Liver (tissue), 8 donors: ENCODE measurements at regions not wholly inside any gene's neighbourhood (a gene's known extent, or its start where the extent isn't known, plus 50 kb on each side); places are given as distances from the start of the nearest gene placed in this dataset.

Experiments
- DNase-seq: peaks from one replicate; pipeline ENCODE4 v3.0.0-alpha.2; 2017; ENCODE audit warnings: low spot score
- H3K27ac ChIP-seq, 2 donors: one replicate each; pipeline ENCODE4 v1.7.0; 2013; ENCODE audit warnings: inconsistent platforms in 2 of 2, low read length in 2 of 2, control low read depth in 1 of 2, low read depth in 1 of 2, mild to moderate bottlenecking in 1 of 2
- H3K27me3 ChIP-seq, 4 donors: one replicate each; pipeline versions ENCODE4 v1.6.1 to v1.7.0; 2013; ENCODE audit warnings: low read length in 3 of 4, inconsistent platforms in 1 of 4, mild to moderate bottlenecking in 1 of 4, moderate library complexity in 1 of 4; ENCODE audit not compliant: control insufficient read depth in 4 of 4, insufficient read depth in 4 of 4
- H3K36me3 ChIP-seq, 4 donors: one replicate each; pipeline versions ENCODE4 v1.6.1 to v1.7.0; 2013; ENCODE audit warnings: low read length in 3 of 4, mild to moderate bottlenecking in 3 of 4, low read depth in 1 of 4, moderate library complexity in 1 of 4; ENCODE audit not compliant: control insufficient read depth in 4 of 4, insufficient read depth in 3 of 4
- H3K4me1 ChIP-seq, 4 donors: one replicate each; pipeline versions ENCODE4 v1.6.1 to v1.7.0; 2013; ENCODE audit warnings: low read length in 3 of 4, mild to moderate bottlenecking in 3 of 4, moderate library complexity in 1 of 4; ENCODE audit not compliant: control insufficient read depth in 4 of 4, insufficient read depth in 4 of 4
- H3K4me3 ChIP-seq, 3 donors: one replicate each; pipeline versions ENCODE4 v1.6.1 to v1.7.0; 2013; ENCODE audit warnings: low read length in 3 of 3, control low read depth in 1 of 3, low read depth in 1 of 3, mild to moderate bottlenecking in 1 of 3
- H3K9ac ChIP-seq, 2 donors: one replicate each; pipeline ENCODE4 v1.7.0; 2013; ENCODE audit warnings: low read length in 2 of 2, mild to moderate bottlenecking in 2 of 2, moderate library complexity in 2 of 2, control low read depth in 1 of 2, low read depth in 1 of 2
- H3K9me3 ChIP-seq, 4 donors: one replicate each; pipeline versions ENCODE4 v1.6.1 to v1.7.0; 2013; ENCODE audit warnings: low read length in 3 of 4; ENCODE audit not compliant: control insufficient read depth in 4 of 4
- ATF3 ChIP-seq: IDR thresholded peaks from 2 replicates; pipeline ENCODE4 v1.6.1; 2016; ENCODE audit warnings: antibody characterized with exemption
- CTCF ChIP-seq: fragments of 150-350 bp; IDR thresholded peaks from 2 replicates; pipeline ENCODE4 v1.5.1; 2017; ENCODE audit warnings: improper control_type of control experiment, low read depth, low read length; ENCODE audit not compliant: missing input control
- EGR1 ChIP-seq, 2 donors: IDR thresholded peaks; 2 replicates each; pipeline ENCODE4 v1.6.1; 2016 to 2018; ENCODE audit warnings: antibody characterized with exemption in 2 of 2, low read depth in 2 of 2
- FOXA1 ChIP-seq: IDR thresholded peaks from 2 replicates; pipeline ENCODE4 v1.6.1; 2016; ENCODE audit warnings: antibody characterized with exemption
- FOXA2 ChIP-seq: IDR thresholded peaks from 2 replicates; pipeline ENCODE4 v1.6.1; 2016; ENCODE audit warnings: antibody characterized with exemption
- GABPA ChIP-seq, 2 donors: IDR thresholded peaks in 1 of 2; conservative IDR thresholded peaks in 1 of 2; 2 replicates each; pipeline ENCODE4 v1.6.1; 2016; ENCODE audit warnings: antibody characterized with exemption in 2 of 2, mild to moderate bottlenecking in 1 of 2, moderate library complexity in 1 of 2
- HNF4G ChIP-seq: IDR thresholded peaks from 2 replicates; pipeline ENCODE4 v1.6.1; 2016; ENCODE audit warnings: antibody characterized with exemption
- JUND ChIP-seq, 2 donors: IDR thresholded peaks; 2 replicates each; pipeline ENCODE4 v1.6.1; 2016; ENCODE audit warnings: antibody characterized with exemption in 2 of 2
- MAX ChIP-seq: IDR thresholded peaks from 2 replicates; pipeline ENCODE4 v1.6.1; 2016; ENCODE audit warnings: antibody characterized with exemption
- NR2F2 ChIP-seq: IDR thresholded peaks from 2 replicates; pipeline ENCODE4 v1.6.1; 2016; ENCODE audit warnings: antibody characterized with exemption
- RAD21 ChIP-seq, 2 donors: IDR thresholded peaks; 2 replicates each; pipeline ENCODE4 v1.6.1; 2016; ENCODE audit warnings: antibody characterized with exemption in 2 of 2, mild to moderate bottlenecking in 2 of 2
- RXRA ChIP-seq, 2 donors: IDR thresholded peaks; 2 replicates each; pipeline ENCODE4 v1.6.1; 2017 to 2018; ENCODE audit warnings: antibody characterized with exemption in 2 of 2, mild to moderate bottlenecking in 1 of 2
- SP1 ChIP-seq: IDR thresholded peaks from 2 replicates; pipeline ENCODE4 v1.6.1; 2018; ENCODE audit warnings: antibody characterized with exemption, mild to moderate bottlenecking
- TAF1 ChIP-seq: conservative IDR thresholded peaks from 2 replicates; pipeline ENCODE4 v1.6.1; 2016; ENCODE audit warnings: antibody characterized with exemption, mild to moderate bottlenecking
- YY1 ChIP-seq: IDR thresholded peaks from 2 replicates; pipeline ENCODE4 v1.6.1; 2016; ENCODE audit warnings: antibody characterized with exemption, mild to moderate bottlenecking
- ZBTB33 ChIP-seq: IDR thresholded peaks from 2 replicates; pipeline ENCODE4 v1.6.1; 2016; ENCODE audit warnings: antibody characterized with exemption
- WGBS: extraction: QIAGEN DNeasy Blood & Tissue Kit; methylation state at CpG from one replicate; pipeline ENCODE4 v1.1.7; 2013; 5-methylcytosine and 5-hydroxymethylcytosine counted together
- donor health status: healthy.
- donor health status: healthy.
- donor health status: healthy.
- donor health status: healthy.
- donor health status: healthy.

GRCh38 chr2:144660518-144661316, 140.8 kb upstream of the ZEB2 start:
- DNase-seq, result no peak

GRCh38 chr2:144659731-144660275, 139.9 kb upstream of the ZEB2 start:
- H3K27ac ChIP-seq, result no peak overlapping the region
- H3K27me3 ChIP-seq, result no peaks in the 10 kb centered on the region
- no peak overlapping the region for H3K4me3 ChIP-seq
- no peak overlapping the region for H3K9ac ChIP-seq
- 86% methylated on average over 10 of the region's 10 CpGs for WGBS
- TF ChIP-seq CTCF (no peak), RAD21 (IDR thresholded peaks at IDR 0.05) (no peak), FOXA1 (no peak), HNF4G (no peak), EGR1 (IDR thresholded peaks at IDR 0.05; ENCODE audit: low read depth in 2 of 2) (no peak), YY1 (no peak), ZBTB33 (no peak), NR2F2 (no peak)
- no peak for DNase-seq
- no peaks in the 10 kb centered on the region for H3K36me3 ChIP-seq
- no peaks in the 10 kb centered on the region for H3K4me1 ChIP-seq
- H3K9me3 ChIP-seq, result no peaks in the 10 kb centered on the region

More at GRCh38 chr2:144660518-144661316, 140.8 kb upstream of the ZEB2 start:
- no peaks in the 10 kb centered on the region for H3K9me3 ChIP-seq
- peak overlapping the region in 1 of 2 donors; percentile 35 for H3K27ac ChIP-seq
- no peak for TF ChIP-seq SP1
- no peak for TF ChIP-seq CTCF
- TF ChIP-seq YY1, result no peak
- TF ChIP-seq ZBTB33, result no peak
- no peak for TF ChIP-seq TAF1
- no peak for TF ChIP-seq MAX
- no peak for TF ChIP-seq RAD21 (IDR thresholded peaks at IDR 0.05)
- no peak for TF ChIP-seq JUND (IDR thresholded peaks at IDR 0.05)
- no peak for TF ChIP-seq RXRA (IDR thresholded peaks at IDR 0.05)
- TF ChIP-seq ATF3, result no peak
- no peak for TF ChIP-seq GABPA (IDR thresholded peaks at IDR 0.05 in 1 of 2, conservative IDR thresholded peaks at IDR 0.05 in 1 of 2)
- TF ChIP-seq FOXA2, result no peak
- TF ChIP-seq FOXA1, result no peak
- TF ChIP-seq HNF4G, result no peak
- TF ChIP-seq NR2F2, result no peak
- no peak for TF ChIP-seq EGR1 (IDR thresholded peaks at IDR 0.05; ENCODE audit: low read depth in 2 of 2)
- H3K36me3 ChIP-seq, result no peaks in the 10 kb centered on the region
- H3K4me3 ChIP-seq, result no peak overlapping the region
- H3K27me3 ChIP-seq, result no peaks in the 10 kb centered on the region
- WGBS, result 68% methylated on average over 5 of the region's 5 CpGs
- no peak overlapping the region for H3K9ac ChIP-seq
- H3K4me1 ChIP-seq, result no peaks in the 10 kb centered on the region
